Endothelial cell of hepatic sinusoid (primary cell): ENCODE measurements at regions not wholly inside any gene's neighbourhood (a gene's known extent, or its start where the extent isn't known, plus 50 kb on each side); places are given as distances from the start of the nearest gene placed in this dataset.

Experiments
- in situ Hi-C: cut with HindIII; loops from 2 replicates; pipeline ENCODE4 v1.10.0; 2017; ENCODE audit warnings: low sequenced_read_pairs

GRCh38 chr10:36263871-36264270, 621.8 kb upstream of the FZD8 start:
- in situ Hi-C loops, result loop anchor here (5.0 kb wide), 1 partner anchor 63 kb away; no protein-coding TSS in a partner anchor

- in situ Hi-C loops, result no loop called here
Measured at GRCh38 chr10:36256948-36257356, 614.9 kb upstream of the FZD8 start.

- in situ Hi-C loops, result no loop called here
Measured at GRCh38 chr10:36256166-36256565, 614.1 kb upstream of the FZD8 start.

GRCh38 chr10:36254199-36254598, 612.1 kb upstream of the FZD8 start:
- in situ Hi-C loops, result no loop called here

- in situ Hi-C loops, result no loop called here
Measured at GRCh38 chr10:36253731-36254130, 611.6 kb upstream of the FZD8 start.

- in situ Hi-C loops, result no loop called here
Measured at GRCh38 chr10:36251068-36251467, 609.0 kb upstream of the FZD8 start.

- in situ Hi-C loops, result no loop called here
Measured at GRCh38 chr10:36248304-36248981, 606.3 kb upstream of the FZD8 start.

- in situ Hi-C loops, result no loop called here
Measured at GRCh38 chr10:36247478-36247877, 605.4 kb upstream of the FZD8 start.

GRCh38 chr10:36236931-36237330, 594.8 kb upstream of the FZD8 start:
- in situ Hi-C loops, result no loop called here

- in situ Hi-C loops, result no loop called here
Measured at GRCh38 chr10:36236341-36236740, 594.2 kb upstream of the FZD8 start.

- in situ Hi-C loops, result no loop called here
Measured at GRCh38 chr10:36232935-36233334, 590.8 kb upstream of the FZD8 start.

- in situ Hi-C loops, result no loop called here
Measured at GRCh38 chr10:36224431-36224985, 582.4 kb upstream of the FZD8 start.

- in situ Hi-C loops, result no loop called here
Measured at GRCh38 chr10:36221101-36221500, 579.0 kb upstream of the FZD8 start.

GRCh38 chr10:36220151-36220550, 578.1 kb upstream of the FZD8 start:
- in situ Hi-C loops, result no loop called here

GRCh38 chr10:36211856-36212255, 569.8 kb upstream of the FZD8 start:
- in situ Hi-C loops, result no loop called here

- in situ Hi-C loops, result no loop called here
Measured at GRCh38 chr10:36209480-36209879, 567.4 kb upstream of the FZD8 start.

- in situ Hi-C loops, result no loop called here
Measured at GRCh38 chr10:36202881-36203280, 560.8 kb upstream of the FZD8 start.

- in situ Hi-C loops, result no loop called here
Measured at GRCh38 chr10:36200577-36200976, 558.5 kb upstream of the FZD8 start.

GRCh38 chr10:36198322-36198721, 556.2 kb upstream of the FZD8 start:
- in situ Hi-C loops, result no loop called here

GRCh38 chr10:36195364-36195763, 553.3 kb upstream of the FZD8 start:
- in situ Hi-C loops, result no loop called here

GRCh38 chr10:36194276-36194675, 552.2 kb upstream of the FZD8 start:
- in situ Hi-C loops, result no loop called here

GRCh38 chr10:36191009-36191408, 548.9 kb upstream of the FZD8 start:
- in situ Hi-C loops, result no loop called here

- in situ Hi-C loops, result no loop called here
Measured at GRCh38 chr10:36188461-36188860, 546.4 kb upstream of the FZD8 start.
